Fibroblast of the aortic adventitia (primary cell): ENCODE measurements at regions not wholly inside any gene's neighbourhood (a gene's known extent, or its start where the extent isn't known, plus 50 kb on each side); places are given as distances from the start of the nearest gene placed in this dataset.
A peak's percentile ranks its signal among the peaks of the same experiment; 100 is the strongest.

Source experiments
- DNase-seq: peaks from one replicate; pipeline ENCODE4 v3.0.0-alpha.2; 2010; ENCODE audit warnings: low read depth
- H3K4me3 ChIP-seq: 2 replicates; pipeline ENCODE4 v1.5.1; 2011; ENCODE audit warnings: low read depth, mild to moderate bottlenecking, control low read depth, low read length, moderate library complexity
- TF ChIP-seq, protein P1 (sequence below): IDR thresholded peaks from 2 replicates; pipeline ENCODE4 v1.5.1; 2011; ENCODE audit warnings: mild to moderate bottlenecking, low read length, control low read depth, inconsistent platforms; ENCODE audit not compliant: insufficient read depth

DNA sequence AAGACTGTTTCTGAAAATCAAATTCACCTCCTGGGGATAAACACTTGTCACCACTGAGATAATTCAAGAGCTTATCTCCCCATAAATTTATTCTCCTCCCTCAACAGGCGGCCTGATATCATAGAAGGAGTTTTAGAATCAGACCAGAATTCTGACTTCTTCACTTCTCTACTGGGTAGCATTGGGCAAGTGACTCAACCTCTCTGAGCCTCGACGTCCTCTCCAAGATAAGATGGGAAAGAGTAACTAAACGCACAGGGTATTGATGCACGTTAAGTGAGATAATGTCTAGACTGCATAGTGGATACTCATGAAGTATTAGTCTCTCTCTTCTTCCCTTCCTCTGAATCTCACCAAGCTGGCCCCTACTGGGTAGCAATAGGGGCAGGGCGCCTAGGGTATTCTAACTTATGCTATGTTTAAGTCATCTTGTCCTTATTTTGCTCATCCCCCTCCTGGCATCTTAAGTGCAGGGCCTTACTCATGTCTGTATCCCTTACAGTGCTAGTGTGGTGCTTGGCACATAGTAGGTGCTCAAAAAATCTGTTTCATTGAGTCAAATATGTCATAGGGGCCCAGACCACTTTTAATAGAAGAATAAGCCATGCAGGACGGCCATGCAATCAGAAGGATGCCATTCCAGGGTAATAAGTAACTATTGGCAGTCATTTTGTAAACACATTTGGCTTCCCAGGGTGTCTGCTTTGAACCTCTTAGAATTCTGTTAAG is 476.4 kb upstream of the CCL2 start:
- H3K4me3 ChIP-seq = no peak overlapping the region
- TF ChIP-seq, protein P1, sequence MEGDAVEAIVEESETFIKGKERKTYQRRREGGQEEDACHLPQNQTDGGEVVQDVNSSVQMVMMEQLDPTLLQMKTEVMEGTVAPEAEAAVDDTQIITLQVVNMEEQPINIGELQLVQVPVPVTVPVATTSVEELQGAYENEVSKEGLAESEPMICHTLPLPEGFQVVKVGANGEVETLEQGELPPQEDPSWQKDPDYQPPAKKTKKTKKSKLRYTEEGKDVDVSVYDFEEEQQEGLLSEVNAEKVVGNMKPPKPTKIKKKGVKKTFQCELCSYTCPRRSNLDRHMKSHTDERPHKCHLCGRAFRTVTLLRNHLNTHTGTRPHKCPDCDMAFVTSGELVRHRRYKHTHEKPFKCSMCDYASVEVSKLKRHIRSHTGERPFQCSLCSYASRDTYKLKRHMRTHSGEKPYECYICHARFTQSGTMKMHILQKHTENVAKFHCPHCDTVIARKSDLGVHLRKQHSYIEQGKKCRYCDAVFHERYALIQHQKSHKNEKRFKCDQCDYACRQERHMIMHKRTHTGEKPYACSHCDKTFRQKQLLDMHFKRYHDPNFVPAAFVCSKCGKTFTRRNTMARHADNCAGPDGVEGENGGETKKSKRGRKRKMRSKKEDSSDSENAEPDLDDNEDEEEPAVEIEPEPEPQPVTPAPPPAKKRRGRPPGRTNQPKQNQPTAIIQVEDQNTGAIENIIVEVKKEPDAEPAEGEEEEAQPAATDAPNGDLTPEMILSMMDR = no peak
- no peak for DNase-seq

DNA sequence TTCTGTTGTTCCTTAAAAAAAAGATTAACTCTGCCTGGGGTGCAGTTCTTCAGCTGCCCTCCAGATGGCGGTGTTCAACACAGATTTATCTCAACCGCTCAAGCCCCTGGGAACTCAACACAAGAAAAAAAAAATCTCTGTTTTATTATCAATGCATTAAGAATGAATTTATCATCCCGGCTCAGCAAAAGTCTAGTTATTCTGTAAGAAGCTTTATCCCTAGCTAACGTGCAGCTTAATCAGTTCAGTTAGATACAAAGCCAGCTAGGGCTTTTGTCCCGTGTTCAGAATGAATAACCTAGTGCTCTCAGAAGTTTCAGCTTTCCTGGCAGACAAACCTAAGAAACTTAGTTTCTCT is 475.9 kb upstream of the CCL2 start:
- H3K4me3 ChIP-seq = no peak overlapping the region
- TF ChIP-seq, protein P1 = peak; percentile 93
- DNase-seq = peak; percentile 68

DNA sequence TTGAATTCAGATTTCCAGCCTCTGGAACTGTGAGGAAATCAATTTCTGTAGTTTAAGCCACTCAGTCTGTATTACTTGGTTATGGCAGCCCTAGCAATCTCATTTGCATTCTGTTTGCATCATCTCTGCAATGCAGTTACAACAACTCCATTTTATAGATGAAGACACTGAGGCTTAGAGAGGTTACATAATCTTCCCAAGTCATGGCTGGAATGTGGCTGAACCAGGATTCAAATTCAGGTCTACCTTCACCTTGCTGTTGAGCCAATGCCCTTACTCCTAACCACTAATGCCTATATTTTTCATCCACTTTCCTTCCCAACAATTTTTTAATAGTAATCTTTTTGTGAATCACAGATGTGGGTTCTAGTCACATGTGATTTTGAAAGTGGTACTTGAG is 469.8 kb upstream of the CCL2 start:
- TF ChIP-seq, protein P1 = no peak
- no peak overlapping the region for H3K4me3 ChIP-seq
- no peak for DNase-seq

DNA sequence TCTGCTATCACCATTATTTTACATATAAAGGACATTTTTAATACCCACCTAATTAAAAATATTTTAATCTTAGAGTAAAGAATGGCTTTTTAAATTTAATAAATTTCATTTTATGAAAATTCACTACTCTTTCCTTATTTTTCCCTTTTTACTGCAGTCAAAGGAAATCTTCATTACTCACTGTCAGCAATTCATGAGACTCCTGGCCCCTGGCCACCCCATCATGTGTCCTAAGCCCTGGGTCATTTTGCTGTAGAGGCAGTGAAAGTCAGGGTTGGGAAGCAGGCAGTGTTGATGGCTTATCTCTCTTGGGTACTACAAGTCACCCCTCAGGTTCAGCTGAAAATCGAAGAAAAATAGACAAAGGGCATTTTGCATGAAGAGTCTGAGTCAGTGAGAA is 468.6 kb upstream of the CCL2 start:
- DNase-seq = no peak
- TF ChIP-seq, protein P1 = no peak
- H3K4me3 ChIP-seq = no peak overlapping the region

DNA sequence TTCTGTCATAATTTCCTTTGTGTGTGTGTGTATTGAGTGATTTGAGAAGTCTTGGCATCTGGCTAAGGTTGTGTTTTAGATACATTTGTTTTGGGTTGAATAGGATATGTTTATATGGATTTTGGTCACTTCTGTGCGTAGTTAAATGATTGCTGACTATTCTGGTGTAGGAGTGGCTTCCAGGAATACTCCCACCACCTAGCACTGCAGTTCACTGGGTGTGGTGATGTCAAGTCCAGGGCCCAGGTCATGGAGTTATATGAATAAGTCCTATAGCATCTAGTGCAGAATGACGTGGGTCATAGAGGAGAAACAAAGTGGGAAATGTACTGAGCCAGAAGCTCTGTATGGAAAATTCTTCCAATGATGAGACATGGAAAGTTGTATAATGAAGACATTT is 465.4 kb upstream of the CCL2 start:
- TF ChIP-seq, protein P1 = no peak
- no peak overlapping the region for H3K4me3 ChIP-seq
- no peak for DNase-seq

DNA sequence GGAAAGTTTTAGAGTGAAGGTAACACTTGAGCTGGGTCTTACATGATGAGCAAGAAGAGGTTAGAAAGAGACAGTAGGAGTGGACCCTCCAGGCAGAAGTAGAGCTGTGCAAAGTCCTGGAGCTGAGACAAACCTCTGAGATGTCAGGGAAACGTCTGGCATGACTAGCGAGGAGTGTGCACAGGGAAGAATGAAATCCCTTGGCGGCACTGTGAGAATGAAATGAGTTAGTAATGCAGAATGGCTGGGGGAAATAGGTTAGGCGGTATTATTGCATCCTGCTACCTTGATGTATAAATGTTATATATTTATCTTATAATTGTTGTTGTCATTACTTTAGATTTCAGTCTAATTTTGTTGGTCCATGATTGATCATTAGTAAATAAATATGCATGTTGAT is 457.9 kb upstream of the CCL2 start:
- TF ChIP-seq, protein P1 = no peak
- no peak for DNase-seq
- H3K4me3 ChIP-seq = no peak overlapping the region

DNA sequence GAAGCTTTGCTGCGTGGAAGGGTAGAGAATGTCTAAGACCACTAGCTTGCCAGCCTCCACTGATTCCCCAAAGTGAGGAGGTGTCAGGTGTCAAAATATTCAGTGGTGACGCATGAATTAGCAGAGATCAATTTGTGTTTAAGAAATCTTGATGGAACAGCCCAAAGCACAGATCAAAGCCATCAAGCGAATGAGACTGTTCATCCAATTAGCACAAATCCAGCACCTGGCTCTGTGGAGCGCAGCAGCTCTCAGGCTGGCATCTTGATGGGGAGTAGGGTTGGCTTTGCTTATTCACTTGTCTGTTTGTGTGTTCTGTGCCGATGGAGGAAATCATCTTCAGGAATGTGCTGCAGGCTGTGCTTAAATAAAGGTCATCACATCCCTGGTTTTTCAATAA is 456.8 kb upstream of the CCL2 start:
- H3K4me3 ChIP-seq = no peak overlapping the region
- TF ChIP-seq, protein P1 = no peak
- DNase-seq = no peak
